Endothelial cell (in vitro differentiated cells): ENCODE measurements at regions not wholly inside any gene's neighbourhood (a gene's known extent, or its start where the extent isn't known, plus 50 kb on each side); places are given as distances from the start of the nearest gene placed in this dataset.

Source experiments
- DNase-seq: peaks from one replicate; pipeline ENCODE4 v3.0.0; 2021; ENCODE audit warnings: low spot score
- H3K27ac Mint-ChIP-seq: one replicate; pipeline ENCODE4 v1.8.0; 2021; ENCODE audit warnings: mixed read lengths, inconsistent platforms; ENCODE audit not compliant: unreplicated experiment
- H3K27me3 Mint-ChIP-seq: one replicate; pipeline ENCODE4 v1.8.0; 2021; ENCODE audit warnings: mild to moderate bottlenecking, moderate library complexity, mixed read lengths, inconsistent platforms; ENCODE audit not compliant: unreplicated experiment
- H3K36me3 Mint-ChIP-seq: one replicate; pipeline ENCODE4 v1.8.0; 2021; ENCODE audit warnings: mild to moderate bottlenecking, low read depth, mixed read lengths, inconsistent platforms; ENCODE audit not compliant: unreplicated experiment
- H3K4me1 Mint-ChIP-seq: one replicate; pipeline ENCODE4 v1.8.0; 2021; ENCODE audit warnings: mild to moderate bottlenecking, mixed read lengths, inconsistent platforms; ENCODE audit not compliant: unreplicated experiment
- H3K4me3 Mint-ChIP-seq: one replicate; pipeline ENCODE4 v1.8.0; 2021; ENCODE audit warnings: mild to moderate bottlenecking, mixed read lengths, inconsistent platforms; ENCODE audit not compliant: unreplicated experiment
- H3K9me3 Mint-ChIP-seq: one replicate; pipeline ENCODE4 v1.8.0; 2021; ENCODE audit warnings: mixed read lengths, inconsistent platforms; ENCODE audit not compliant: unreplicated experiment
- CTCF ChIP-seq: fragments of 200-600 bp; sonication (generic); IDR thresholded peaks from one replicate; pipeline ENCODE4 v1.5.0; 2021; ENCODE audit warnings: antibody characterized with exemption; ENCODE audit not compliant: unreplicated experiment

GRCh38 chr5:5063533-5063953 lies 76.6 kb upstream of the ADAMTS16 start:
- no peaks in the 10 kb centered on the region for H3K36me3 Mint-ChIP-seq
- TF ChIP-seq CTCF, result no peak
- H3K9me3 Mint-ChIP-seq, result no peaks in the 10 kb centered on the region
- H3K4me3 Mint-ChIP-seq, result no peak overlapping the region
- DNase-seq, result no peak
- H3K27me3 Mint-ChIP-seq, result peaks cover 5% of the 10 kb centered on the region
- H3K27ac Mint-ChIP-seq, result no peak overlapping the region
- H3K4me1 Mint-ChIP-seq, result peaks cover 2% of the 10 kb centered on the region

- no peak overlapping the region for H3K4me3 Mint-ChIP-seq
- H3K27ac Mint-ChIP-seq, result no peak overlapping the region
- no peak for TF ChIP-seq CTCF
- H3K36me3 Mint-ChIP-seq, result no peaks in the 10 kb centered on the region
- peaks cover 5% of the 10 kb centered on the region for H3K27me3 Mint-ChIP-seq
- DNase-seq, result no peak
- H3K4me1 Mint-ChIP-seq, result peaks cover 2% of the 10 kb centered on the region
- no peaks in the 10 kb centered on the region for H3K9me3 Mint-ChIP-seq
Measured at GRCh38 chr5:5065472-5065871, 74.7 kb upstream of the ADAMTS16 start.

- no peaks in the 10 kb centered on the region for H3K9me3 Mint-ChIP-seq
- H3K27ac Mint-ChIP-seq, result no peak overlapping the region
- no peak for TF ChIP-seq CTCF
- no peak for DNase-seq
- peaks cover 5% of the 10 kb centered on the region for H3K27me3 Mint-ChIP-seq
- peaks cover 2% of the 10 kb centered on the region for H3K4me1 Mint-ChIP-seq
- H3K36me3 Mint-ChIP-seq, result no peaks in the 10 kb centered on the region
- H3K4me3 Mint-ChIP-seq, result no peak overlapping the region
Measured at GRCh38 chr5:5066276-5067186, 73.6 kb upstream of the ADAMTS16 start.

- no peak overlapping the region for H3K4me3 Mint-ChIP-seq
- peaks cover 3% of the 10 kb centered on the region for H3K36me3 Mint-ChIP-seq
- TF ChIP-seq CTCF, result no peak
- H3K4me1 Mint-ChIP-seq, result peaks cover 2% of the 10 kb centered on the region
- H3K9me3 Mint-ChIP-seq, result peaks cover 3% of the 10 kb centered on the region
- no peak for DNase-seq
- peaks cover 7% of the 10 kb centered on the region for H3K27me3 Mint-ChIP-seq
- no peak overlapping the region for H3K27ac Mint-ChIP-seq
Measured at GRCh38 chr5:5069851-5070250, 70.3 kb upstream of the ADAMTS16 start.

GRCh38 chr5:5071554-5071953 lies 68.6 kb upstream of the ADAMTS16 start:
- H3K9me3 Mint-ChIP-seq, result peaks cover 3% of the 10 kb centered on the region
- H3K36me3 Mint-ChIP-seq, result peaks cover 3% of the 10 kb centered on the region
- no peaks in the 10 kb centered on the region for H3K4me1 Mint-ChIP-seq
- no peak for TF ChIP-seq CTCF
- no peak overlapping the region for H3K4me3 Mint-ChIP-seq
- DNase-seq, result no peak
- H3K27me3 Mint-ChIP-seq, result peaks cover 2% of the 10 kb centered on the region
- H3K27ac Mint-ChIP-seq, result no peak overlapping the region
